Coronary artery (tissue), 2 donors: ENCODE measurements at regions not wholly inside any gene's neighbourhood (a gene's known extent, or its start where the extent isn't known, plus 50 kb on each side); places are given as distances from the start of the nearest gene placed in this dataset.
A peak's percentile ranks its signal among the peaks of the same experiment; 100 is the strongest.

Source experiments
- DNase-seq: peaks from one replicate; pipeline ENCODE4 v3.0.0-alpha.2; 2017; ENCODE audit warnings: low spot score
- H3K27ac ChIP-seq, 2 donors: fragments of 200-600 bp; sonication (generic); one replicate each; pipeline ENCODE4 v1.5.1; 2016 to 2019
- H3K4me3 ChIP-seq: fragments of 200-600 bp; sonication (generic); 2 replicates; pipeline ENCODE4 v1.5.1; 2016; ENCODE audit warnings: mild to moderate bottlenecking, moderate library complexity
- TF ChIP-seq, protein P1 (sequence below): fragments of 200-600 bp; sonication (generic); IDR thresholded peaks from one replicate; pipeline ENCODE4 v1.5.1; 2019; ENCODE audit warnings: antibody characterized with exemption

DNA sequence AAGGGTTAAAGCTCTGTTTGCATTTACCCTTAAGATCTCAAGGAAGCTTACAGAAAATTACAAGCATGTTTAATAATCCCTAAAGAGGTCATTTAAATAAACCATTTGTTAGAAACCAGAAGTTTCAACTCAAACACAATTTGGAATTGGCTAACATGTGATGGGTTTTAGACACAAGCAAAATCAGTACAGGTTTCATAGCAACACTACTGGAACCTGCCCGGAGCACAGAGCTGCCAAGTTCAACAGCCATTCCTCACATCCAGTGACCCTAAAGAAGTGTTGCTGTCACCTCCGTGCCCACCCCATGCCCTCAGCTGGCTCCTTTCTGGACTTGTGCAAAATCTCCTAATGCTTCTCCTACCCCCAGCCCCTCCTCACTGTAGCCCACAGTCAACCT, 338.8 kb upstream of the AUTS2 start:
- no peak overlapping the region for H3K4me3 ChIP-seq
- no peak for DNase-seq
- TF ChIP-seq, protein P1, sequence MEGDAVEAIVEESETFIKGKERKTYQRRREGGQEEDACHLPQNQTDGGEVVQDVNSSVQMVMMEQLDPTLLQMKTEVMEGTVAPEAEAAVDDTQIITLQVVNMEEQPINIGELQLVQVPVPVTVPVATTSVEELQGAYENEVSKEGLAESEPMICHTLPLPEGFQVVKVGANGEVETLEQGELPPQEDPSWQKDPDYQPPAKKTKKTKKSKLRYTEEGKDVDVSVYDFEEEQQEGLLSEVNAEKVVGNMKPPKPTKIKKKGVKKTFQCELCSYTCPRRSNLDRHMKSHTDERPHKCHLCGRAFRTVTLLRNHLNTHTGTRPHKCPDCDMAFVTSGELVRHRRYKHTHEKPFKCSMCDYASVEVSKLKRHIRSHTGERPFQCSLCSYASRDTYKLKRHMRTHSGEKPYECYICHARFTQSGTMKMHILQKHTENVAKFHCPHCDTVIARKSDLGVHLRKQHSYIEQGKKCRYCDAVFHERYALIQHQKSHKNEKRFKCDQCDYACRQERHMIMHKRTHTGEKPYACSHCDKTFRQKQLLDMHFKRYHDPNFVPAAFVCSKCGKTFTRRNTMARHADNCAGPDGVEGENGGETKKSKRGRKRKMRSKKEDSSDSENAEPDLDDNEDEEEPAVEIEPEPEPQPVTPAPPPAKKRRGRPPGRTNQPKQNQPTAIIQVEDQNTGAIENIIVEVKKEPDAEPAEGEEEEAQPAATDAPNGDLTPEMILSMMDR: no peak
- H3K27ac ChIP-seq: no peak overlapping the region

DNA sequence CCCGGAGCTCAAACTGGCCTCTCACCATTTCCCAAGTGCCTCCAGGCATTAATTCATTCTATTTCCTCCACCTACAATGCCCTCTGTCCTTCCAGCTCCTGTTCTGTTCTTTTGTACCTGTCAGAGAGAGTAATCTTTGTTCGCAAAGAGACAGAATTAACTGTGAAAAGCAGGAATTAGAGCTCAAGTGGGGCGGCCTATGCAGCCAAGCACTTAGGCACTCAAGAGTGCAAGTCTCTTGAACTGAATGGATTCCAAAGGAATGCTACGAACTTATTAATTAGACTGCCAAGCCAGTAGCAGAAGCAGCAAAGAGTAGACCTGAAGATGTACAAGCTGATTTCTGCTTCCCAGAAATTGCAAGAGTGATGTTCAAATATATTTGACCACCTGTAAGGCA, 338.3 kb upstream of the AUTS2 start:
- no peak for DNase-seq
- no peak overlapping the region for H3K27ac ChIP-seq
- TF ChIP-seq, protein P1: no peak
- H3K4me3 ChIP-seq: no peak overlapping the region

DNA sequence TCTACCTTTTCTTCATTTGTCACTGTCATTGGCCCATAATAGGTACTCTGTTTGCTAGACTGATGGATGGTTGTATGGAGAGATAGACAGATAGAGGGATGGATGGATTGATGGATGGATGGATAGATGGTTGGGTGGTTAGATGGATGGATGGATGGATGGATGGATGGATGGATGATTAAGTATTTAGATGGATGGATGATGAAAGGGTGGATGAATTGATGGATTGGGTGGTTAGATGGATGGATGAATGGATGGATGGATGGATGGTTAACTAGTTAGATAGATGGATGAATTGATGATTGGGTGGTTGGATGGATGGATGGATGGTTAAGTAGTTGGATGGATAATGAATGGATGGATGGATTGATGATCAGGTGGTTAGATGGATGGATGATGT, 334.7 kb upstream of the AUTS2 start:
- TF ChIP-seq, protein P1: no peak
- Histone ChIP-seq H3K4me3 (no peak overlapping the region), H3K27ac (no peak overlapping the region)
- no peak for DNase-seq

DNA sequence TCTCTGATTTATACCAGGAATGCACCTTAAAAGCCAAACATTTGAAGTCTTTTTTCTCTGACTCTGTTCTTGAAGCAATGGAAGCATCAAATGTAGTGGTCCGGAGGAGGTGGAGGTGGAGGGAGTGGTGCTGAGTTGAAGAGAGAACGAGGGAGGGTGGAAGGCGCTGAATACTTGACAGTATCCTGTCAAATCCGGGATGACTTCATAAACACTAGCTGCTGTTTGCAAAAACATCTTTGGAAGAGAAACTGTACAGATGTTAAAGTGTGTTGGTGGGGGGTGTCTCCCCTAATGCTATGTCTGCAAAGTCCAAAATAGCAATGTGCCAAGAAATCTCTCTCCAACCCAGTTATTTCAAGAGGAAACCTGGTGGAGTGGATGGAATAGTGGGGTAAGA, 328.5 kb upstream of the AUTS2 start:
- TF ChIP-seq, protein P1: no peak
- Histone ChIP-seq H3K4me3 (no peak overlapping the region), H3K27ac (no peak overlapping the region)
- DNase-seq: peak; percentile 9

DNA sequence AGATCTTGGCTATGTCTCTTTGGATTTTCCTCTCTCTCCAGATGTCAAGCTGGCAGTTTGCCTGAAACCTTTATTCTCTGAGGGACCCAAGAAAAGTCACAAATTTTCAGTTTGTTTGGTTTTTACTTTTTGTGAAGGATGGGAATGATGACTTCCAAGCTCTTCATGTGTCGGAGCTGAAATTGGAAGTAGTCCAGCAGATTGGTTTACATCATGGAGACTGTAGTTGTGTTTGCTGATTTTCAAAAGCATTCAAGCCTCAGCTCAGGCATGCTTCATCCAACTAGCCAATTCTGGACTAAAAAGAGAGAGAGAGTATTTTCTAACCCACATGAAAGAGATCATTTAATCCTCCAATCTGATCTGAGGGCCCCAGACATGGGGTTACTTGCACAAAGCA, 326.2 kb upstream of the AUTS2 start:
- DNase-seq: no peak
- TF ChIP-seq, protein P1: no peak
- H3K4me3 ChIP-seq: no peak overlapping the region
- no peak overlapping the region for H3K27ac ChIP-seq

DNA sequence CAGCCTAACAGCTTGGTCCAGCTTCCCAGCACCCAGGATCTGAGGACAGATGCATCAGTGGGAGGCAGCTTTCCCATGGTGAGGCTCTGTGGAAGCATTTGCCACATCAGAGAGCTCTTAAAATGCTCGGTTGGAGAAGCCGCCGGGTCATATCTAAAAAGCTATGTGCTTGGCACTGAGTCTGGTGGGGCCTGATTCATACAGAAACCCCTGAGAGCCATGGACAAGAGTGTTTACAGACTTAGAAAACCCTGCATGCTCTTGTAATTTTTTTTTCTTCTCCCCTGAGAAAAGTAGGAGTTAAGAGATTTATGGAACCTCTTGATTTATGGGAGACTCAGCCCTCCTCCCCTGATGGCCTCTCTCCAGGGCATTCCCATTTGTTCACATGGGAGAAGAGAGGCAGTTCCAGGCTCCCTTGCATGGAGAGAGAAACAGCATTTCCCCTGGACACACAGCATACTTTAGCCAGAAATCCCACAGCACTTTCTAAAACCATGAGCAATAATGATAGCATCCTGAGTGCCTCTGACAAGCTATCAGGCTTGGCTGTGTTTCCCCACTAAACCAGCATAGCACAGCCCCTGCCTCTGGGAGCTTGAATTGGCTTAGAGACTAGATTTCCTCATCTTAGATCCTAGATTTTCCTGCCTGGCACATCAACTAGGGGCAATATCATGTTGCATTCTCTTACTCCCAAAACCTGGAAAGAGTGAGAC, 322.1 kb upstream of the AUTS2 start:
- DNase-seq: peak; percentile 41
- H3K27ac ChIP-seq: no peak overlapping the region
- H3K4me3 ChIP-seq: no peak overlapping the region
- TF ChIP-seq, protein P1: no peak

DNA sequence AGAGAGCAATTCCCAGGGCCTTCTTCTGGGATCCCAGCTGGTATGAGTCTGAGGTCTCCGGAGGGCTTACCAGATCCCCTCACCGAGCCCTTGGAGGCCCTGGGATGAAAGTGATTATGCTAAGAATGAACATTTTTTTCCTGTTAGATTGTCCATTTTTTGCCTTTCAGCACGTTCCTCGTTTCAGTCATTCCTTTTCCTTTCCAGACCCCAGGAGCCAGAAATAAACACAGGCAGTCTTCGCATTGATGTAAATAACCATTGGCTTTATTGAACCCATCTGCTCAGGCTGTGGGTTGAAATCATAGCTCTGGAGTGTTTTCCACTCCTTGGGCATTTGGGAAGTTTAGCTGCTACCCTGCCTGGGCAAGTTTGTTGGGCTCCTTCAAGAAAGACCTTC, 320.9 kb upstream of the AUTS2 start:
- TF ChIP-seq, protein P1: no peak
- peak; percentile 14 for DNase-seq
- Histone ChIP-seq H3K27ac (no peak overlapping the region), H3K4me3 (no peak overlapping the region)
